ENCODE measurements at regions not wholly inside any gene's neighbourhood (a gene's known extent, or its start where the extent isn't known, plus 50 kb on each side); places are given as distances from the start of the nearest gene placed in this dataset.

DNA sequence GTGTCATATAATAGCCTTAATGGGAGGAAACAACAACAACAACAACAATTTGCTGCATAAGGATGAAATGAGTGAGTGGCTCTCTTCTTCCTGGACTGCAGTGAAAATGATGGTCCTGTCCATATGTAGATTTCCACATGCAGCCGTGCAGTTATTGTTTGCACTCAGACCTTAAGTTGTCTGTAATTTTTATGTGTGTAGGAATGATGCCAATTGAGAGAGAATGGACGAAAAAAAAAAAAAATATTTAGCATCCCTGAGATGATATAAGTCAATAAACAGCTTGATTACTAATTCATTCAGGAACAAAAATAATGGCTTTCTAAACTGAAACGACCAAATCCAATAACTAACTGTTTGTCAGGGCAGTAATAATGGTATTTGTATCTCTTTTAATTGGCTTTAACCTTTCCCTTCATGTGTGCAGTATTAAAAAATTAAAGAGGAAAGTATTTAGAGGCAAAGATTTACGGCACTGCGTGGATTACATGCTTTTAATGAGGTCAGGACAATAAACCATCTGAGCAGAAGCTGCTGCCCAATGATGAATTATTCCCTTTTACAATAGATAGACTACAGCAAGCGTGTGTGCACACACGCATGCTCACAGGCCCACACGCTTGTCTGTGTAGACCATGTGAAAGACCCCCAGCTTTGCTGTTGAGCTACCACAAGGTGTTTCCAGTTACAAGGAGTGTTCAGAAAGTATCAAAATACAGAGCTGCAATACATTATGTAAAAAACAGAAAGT is 459.5 kb upstream of the WWC1 start:
- Mint-ChIP-seq H3K4me3 (no peak overlapping the region), H3K36me3 (no peaks in the 10 kb centered on the region), H3K27me3 (no peaks in the 10 kb centered on the region), H3K4me1 (no peaks in the 10 kb centered on the region), H3K9me3 (no peaks in the 10 kb centered on the region), H3K27ac (no peak overlapping the region)
- DNase-seq (no peak), ATAC-seq (ENCODE audit: low read depth) (no peak)
- POLR2A ChIA-PET = no interaction called here

DNA sequence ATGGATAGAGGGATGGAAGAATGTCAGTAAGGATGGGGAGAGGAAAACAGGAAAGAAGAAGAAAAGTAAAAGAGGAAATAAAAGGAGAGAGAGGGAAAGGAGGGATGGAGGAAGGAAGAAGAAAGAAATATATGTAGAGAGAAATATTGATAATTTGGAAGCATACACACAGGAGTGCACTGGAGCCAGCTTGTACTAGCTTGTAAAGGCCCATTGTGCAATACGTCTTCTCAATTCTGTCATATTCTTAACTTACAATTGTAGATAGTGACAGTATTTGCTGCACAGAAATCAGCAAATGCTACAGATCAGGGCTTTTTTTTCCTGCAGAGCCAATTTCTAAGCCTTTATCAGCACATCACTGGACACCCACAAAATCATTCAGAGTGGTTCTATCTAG is 458.8 kb upstream of the WWC1 start:
- POLR2A ChIA-PET = no interaction called here
- no peaks in the 10 kb centered on the region for H3K9me3 Mint-ChIP-seq
- no peak overlapping the region for H3K27ac Mint-ChIP-seq
- no peaks in the 10 kb centered on the region for H3K27me3 Mint-ChIP-seq
- DNase-seq (no peak), ATAC-seq (ENCODE audit: low read depth) (no peak)
- no peak overlapping the region for H3K4me3 Mint-ChIP-seq
- H3K4me1 Mint-ChIP-seq = no peaks in the 10 kb centered on the region
- no peaks in the 10 kb centered on the region for H3K36me3 Mint-ChIP-seq

DNA sequence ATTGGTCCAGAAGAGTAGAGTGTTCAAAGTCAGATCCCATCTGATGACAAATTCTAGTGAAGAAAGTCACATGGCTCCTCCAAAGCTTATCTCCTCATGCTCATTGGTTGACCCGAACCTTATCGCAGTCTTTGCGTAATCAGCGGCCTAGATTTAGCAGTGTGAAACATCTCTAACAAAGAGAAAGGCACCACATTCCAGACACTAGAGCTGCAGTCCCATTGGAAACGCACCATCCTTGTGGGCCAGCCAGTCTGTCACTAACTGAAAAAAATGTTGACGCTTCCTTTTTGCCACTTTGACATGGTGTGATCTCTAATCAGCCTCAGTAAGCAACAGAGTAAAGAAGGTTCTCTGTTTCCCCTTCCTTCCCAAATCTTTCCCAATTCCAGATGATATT is 458.0 kb upstream of the WWC1 start:
- H3K4me1 Mint-ChIP-seq = no peaks in the 10 kb centered on the region
- no peak overlapping the region for H3K4me3 Mint-ChIP-seq
- DNase-seq = no peak
- ATAC-seq (ENCODE audit: low read depth) = no peak
- no peaks in the 10 kb centered on the region for H3K9me3 Mint-ChIP-seq
- no peak overlapping the region for H3K27ac Mint-ChIP-seq
- POLR2A ChIA-PET = interaction anchor here (0.5 kb wide), 1 partner anchor 143 kb away, joined by 3 read pairs; no protein-coding TSS in a partner anchor
- no peaks in the 10 kb centered on the region for H3K27me3 Mint-ChIP-seq
- no peaks in the 10 kb centered on the region for H3K36me3 Mint-ChIP-seq

DNA sequence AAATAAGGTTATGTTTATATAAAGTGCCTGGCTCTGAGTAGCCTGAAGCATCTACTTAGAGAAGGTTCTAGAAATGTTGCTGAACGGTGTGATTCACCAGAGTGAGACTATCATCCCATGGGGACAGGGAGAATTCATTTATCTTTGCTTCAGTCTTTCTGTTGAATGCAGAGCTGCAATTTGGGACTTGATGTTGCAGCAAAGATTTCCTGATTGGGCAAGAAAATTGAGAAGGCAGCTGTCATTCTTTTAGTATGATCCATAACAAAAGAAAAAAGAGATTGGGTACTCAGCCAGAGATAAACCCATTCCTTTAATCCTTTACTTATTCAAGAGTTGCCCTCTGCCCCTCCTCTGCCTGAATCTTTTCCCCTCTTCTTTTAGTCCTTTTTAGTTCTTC is 456.3 kb upstream of the WWC1 start:
- H3K9me3 Mint-ChIP-seq = no peaks in the 10 kb centered on the region
- H3K4me3 Mint-ChIP-seq = no peak overlapping the region
- no peaks in the 10 kb centered on the region for H3K4me1 Mint-ChIP-seq
- DNase-seq = no peak
- no peak overlapping the region for H3K27ac Mint-ChIP-seq
- no peaks in the 10 kb centered on the region for H3K27me3 Mint-ChIP-seq
- ATAC-seq (ENCODE audit: low read depth) = no peak
- POLR2A ChIA-PET = no interaction called here
- no peaks in the 10 kb centered on the region for H3K36me3 Mint-ChIP-seq

DNA sequence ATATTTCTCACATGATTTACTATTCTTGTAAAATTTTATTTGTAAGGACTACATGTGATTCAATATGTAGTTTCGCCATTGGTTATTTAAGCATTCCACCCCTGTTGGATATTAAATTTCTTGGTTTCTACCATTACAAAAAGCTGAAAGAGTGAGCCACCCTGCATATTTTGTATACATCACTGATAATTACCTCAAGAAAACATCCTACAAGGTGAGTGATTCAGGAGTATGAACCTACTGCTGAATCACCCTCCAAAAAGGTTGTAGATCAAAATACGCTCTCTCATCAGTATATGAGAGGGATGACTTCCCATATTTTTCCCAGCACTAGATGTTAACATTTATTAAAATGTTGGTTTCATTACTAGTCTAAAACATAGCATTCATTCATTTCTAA is 454.3 kb upstream of the WWC1 start:
- no peak for ATAC-seq (ENCODE audit: low read depth)
- no peaks in the 10 kb centered on the region for H3K4me1 Mint-ChIP-seq

DNA sequence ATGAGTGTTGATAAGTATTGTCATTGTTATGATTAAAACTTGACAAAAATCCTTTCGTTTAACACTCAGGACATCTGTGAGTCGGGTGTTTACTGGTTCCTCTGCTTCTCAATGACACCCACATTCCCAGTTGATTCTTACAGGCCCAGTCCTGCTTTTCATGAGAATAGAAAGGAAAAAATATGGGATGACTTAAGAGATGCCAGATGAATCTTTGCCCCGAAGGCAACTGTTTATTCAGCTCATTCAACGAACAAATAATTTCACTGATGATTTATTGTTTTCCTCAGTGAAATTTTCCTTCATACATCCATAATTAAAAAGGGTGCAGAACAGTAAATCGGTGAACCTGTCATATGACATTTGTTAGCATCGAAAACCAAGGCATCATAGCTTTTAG is 452.4 kb upstream of the WWC1 start:
- ATAC-seq (ENCODE audit: low read depth) (no peak), DNase-seq (no peak)
- Mint-ChIP-seq H3K36me3 (no peaks in the 10 kb centered on the region), H3K4me3 (no peak overlapping the region), H3K27ac (no peak overlapping the region), H3K4me1 (no peaks in the 10 kb centered on the region), H3K27me3 (no peaks in the 10 kb centered on the region), H3K9me3 (no peaks in the 10 kb centered on the region)
- POLR2A ChIA-PET = no interaction called here

More for the DNA sequence above, 454.3 kb upstream of the WWC1 start:
- Mint-ChIP-seq H3K27me3 (no peaks in the 10 kb centered on the region), H3K4me3 (no peak overlapping the region), H3K27ac (no peak overlapping the region), H3K36me3 (no peaks in the 10 kb centered on the region), H3K9me3 (no peaks in the 10 kb centered on the region)
- POLR2A ChIA-PET = no interaction called here
- no peak for DNase-seq

DNA sequence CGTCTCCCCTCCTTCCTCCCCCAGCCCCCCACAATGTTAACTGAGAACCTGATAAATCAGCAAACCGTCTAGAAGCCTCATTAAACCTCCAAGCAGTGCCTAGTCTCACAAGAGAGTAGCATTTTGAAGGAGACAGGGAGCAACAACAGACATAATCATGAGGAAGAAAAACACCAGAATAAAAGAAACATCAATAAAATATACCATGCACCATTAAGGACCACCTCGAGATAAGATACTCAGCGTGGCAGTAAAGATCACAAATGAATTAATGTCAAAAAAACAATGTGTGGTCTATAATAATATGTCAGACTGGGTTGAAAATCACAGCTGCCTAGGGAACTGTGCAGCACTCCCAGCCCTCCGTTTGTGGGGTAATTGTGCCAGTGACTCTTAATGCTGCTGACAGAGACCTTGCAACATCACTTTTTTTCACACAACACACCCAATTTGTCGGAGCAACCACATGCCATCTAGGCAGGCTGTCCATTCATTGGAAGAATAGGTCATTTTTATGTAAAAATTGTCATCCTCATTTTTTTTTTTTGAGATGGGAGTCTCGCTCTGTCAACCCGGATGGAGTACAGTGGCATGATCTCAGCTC is 450.8 kb upstream of the WWC1 start:
- H3K4me3 Mint-ChIP-seq = no peak overlapping the region
- H3K36me3 Mint-ChIP-seq = no peaks in the 10 kb centered on the region
- POLR2A ChIA-PET = no interaction called here
- H3K4me1 Mint-ChIP-seq = no peaks in the 10 kb centered on the region
- H3K9me3 Mint-ChIP-seq = no peaks in the 10 kb centered on the region
- no peaks in the 10 kb centered on the region for H3K27me3 Mint-ChIP-seq
- DNase-seq (no peak), ATAC-seq (ENCODE audit: low read depth) (no peak)
- H3K27ac Mint-ChIP-seq = no peak overlapping the region

DNA sequence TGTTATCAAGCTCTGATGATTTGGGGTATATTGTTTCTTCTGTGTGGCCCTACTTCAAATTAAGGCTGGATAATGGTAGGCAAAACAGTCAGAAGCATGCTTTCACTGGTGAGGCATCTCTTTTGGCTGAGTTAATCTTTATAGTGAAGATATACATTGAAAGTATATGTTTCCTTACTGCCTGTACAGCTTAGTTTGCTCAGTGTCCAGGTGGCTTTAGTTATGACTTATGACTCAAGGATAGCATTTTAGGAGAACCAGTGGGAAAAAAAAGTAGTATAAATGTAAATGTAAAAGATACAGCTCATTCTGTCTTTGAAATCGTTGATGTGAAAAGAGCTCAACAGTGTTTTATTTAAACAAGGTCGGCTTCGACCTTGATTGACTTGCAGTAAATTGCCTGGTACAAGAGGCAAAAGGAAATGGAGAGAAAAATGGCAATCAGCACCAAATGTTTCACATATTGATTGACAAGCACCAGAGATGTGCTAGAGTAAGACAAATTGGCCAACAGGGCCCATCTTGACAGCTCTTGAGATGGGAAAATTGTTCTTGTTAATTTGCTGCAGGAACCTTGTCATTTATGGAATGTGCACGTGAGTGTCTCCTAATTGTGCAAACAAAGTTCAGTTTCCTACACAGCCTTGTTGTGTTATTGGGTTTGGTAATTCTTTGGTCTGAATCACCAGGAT is 447.4 kb upstream of the WWC1 start:
- Mint-ChIP-seq H3K9me3 (no peaks in the 10 kb centered on the region), H3K36me3 (no peaks in the 10 kb centered on the region), H3K4me1 (no peaks in the 10 kb centered on the region), H3K27ac (no peak overlapping the region), H3K27me3 (no peaks in the 10 kb centered on the region), H3K4me3 (no peak overlapping the region)
- ATAC-seq (ENCODE audit: low read depth) (no peak), DNase-seq (no peak)
- POLR2A ChIA-PET = interaction anchor here (0.6 kb wide), 1 partner anchor 514 kb away, joined by 4 read pairs; no protein-coding TSS in a partner anchor

DNA sequence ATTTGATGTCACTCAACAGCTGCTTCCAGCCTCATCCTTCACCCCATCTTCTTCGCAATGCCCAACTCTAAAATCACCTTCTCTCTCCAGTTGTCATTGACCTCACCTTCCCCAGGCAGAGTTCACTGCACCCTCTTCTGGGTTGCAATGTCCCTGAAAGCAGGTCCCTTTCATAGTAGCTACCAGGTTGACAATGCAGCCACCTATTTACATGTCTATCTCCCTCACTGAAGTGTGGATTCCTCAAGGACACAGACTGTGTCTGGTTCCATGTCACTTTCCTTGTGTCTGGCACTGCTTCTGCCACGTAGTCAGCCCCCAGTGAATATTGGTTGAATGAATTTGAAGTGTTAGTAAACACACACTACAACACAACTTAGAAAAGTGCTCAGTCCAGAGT is 445.5 kb upstream of the WWC1 start:
- Mint-ChIP-seq H3K36me3 (no peaks in the 10 kb centered on the region), H3K4me1 (no peaks in the 10 kb centered on the region), H3K9me3 (no peaks in the 10 kb centered on the region), H3K27ac (no peak overlapping the region), H3K27me3 (no peaks in the 10 kb centered on the region), H3K4me3 (no peak overlapping the region)
- DNase-seq (no peak), ATAC-seq (ENCODE audit: low read depth) (no peak)
- POLR2A ChIA-PET = no interaction called here

DNA sequence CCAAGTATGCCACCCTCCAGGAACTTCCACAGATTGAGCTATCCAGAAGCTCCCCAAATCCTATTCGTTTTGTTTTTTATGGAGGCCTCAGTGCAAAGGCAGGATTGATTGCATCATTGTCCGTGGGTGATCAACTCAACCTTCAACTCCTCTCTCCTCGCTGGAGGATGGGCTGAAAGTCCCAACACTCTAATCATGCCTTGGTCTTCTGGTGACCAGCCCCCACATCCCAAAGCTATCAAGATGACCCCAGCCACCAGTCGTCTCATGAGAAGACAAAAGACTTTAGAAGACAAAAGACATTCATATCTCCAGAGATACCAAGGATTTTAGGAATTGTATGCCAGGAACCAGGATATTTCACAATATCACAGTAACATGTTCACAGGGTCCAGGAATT is 441.6 kb upstream of the WWC1 start:
- Mint-ChIP-seq H3K27me3 (no peaks in the 10 kb centered on the region), H3K36me3 (no peaks in the 10 kb centered on the region), H3K27ac (no peak overlapping the region), H3K9me3 (no peaks in the 10 kb centered on the region), H3K4me1 (no peaks in the 10 kb centered on the region), H3K4me3 (no peak overlapping the region)
- POLR2A ChIA-PET = no interaction called here
- DNase-seq (no peak), ATAC-seq (ENCODE audit: low read depth) (no peak)

DNA sequence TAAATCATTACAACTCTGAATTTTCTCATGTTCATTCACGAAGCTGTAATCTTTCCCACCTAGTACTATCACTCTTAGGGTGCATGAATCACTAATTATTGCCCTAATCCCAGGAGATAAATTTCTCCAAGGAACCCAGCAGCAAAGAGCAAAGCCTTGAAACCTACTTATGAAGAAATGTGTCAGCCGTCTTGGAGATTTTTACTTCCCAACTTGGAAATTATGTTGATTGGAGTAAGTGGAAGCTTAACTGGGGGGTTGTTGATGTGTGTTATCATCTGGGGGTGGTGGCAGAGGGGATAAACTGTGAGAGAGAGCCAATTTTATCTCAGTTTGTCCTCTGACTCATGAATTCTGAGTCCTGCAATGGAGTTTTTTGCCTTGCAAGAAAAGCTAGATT is 440.5 kb upstream of the WWC1 start:
- Mint-ChIP-seq H3K36me3 (no peaks in the 10 kb centered on the region), H3K4me3 (no peak overlapping the region), H3K9me3 (no peaks in the 10 kb centered on the region), H3K4me1 (no peaks in the 10 kb centered on the region), H3K27me3 (no peaks in the 10 kb centered on the region), H3K27ac (no peak overlapping the region)
- ATAC-seq (ENCODE audit: low read depth) (no peak), DNase-seq (no peak)
- POLR2A ChIA-PET = no interaction called here

DNA sequence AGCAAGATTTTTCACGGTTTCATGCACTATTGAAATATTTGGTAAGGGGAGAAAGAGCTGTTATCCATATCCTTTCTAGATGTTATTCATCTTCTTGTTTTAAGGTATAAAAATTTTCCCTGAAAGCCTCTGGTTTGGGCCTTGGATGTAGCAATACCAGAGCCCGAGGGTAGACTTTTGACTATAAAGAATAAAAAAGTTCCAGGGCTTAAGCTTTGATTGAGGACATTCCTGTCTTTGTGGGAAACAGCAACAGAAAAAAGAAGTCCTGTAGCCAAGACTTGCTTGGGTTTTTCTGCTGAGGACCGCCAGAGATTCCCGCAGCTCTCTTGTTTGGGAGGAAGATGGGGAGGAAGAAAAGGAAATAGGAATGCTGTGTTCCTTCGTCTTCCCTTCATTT is 440.0 kb upstream of the WWC1 start:
- no peaks in the 10 kb centered on the region for H3K9me3 Mint-ChIP-seq
- no peak overlapping the region for H3K4me3 Mint-ChIP-seq
- DNase-seq = no peak
- no peaks in the 10 kb centered on the region for H3K27me3 Mint-ChIP-seq
- H3K36me3 Mint-ChIP-seq = no peaks in the 10 kb centered on the region
- H3K27ac Mint-ChIP-seq = no peak overlapping the region
- ATAC-seq (ENCODE audit: low read depth) = no peak
- no peaks in the 10 kb centered on the region for H3K4me1 Mint-ChIP-seq
- POLR2A ChIA-PET = no interaction called here

DNA sequence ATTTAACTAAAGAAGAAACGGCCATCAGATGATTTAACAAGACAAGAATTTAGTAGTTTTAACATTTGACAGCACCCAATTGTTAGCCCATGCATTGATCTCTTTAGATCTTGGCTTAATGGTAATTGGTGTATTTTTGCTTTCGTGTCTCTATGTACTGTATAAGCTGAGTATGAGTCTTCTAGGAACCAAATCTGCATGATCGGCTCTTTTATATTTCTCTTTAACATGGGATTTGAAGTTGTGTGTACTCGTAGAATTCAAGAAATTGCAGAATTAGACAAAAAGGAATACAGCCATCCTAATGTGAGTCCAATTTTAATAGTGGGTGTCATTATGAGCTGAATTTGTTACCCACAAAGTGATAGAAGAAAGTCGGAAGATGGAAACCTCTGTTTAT is 438.9 kb upstream of the WWC1 start:
- Mint-ChIP-seq H3K27me3 (no peaks in the 10 kb centered on the region), H3K4me1 (no peaks in the 10 kb centered on the region), H3K36me3 (no peaks in the 10 kb centered on the region), H3K9me3 (no peaks in the 10 kb centered on the region), H3K4me3 (no peak overlapping the region), H3K27ac (no peak overlapping the region)
- ATAC-seq (ENCODE audit: low read depth) = no peak
- POLR2A ChIA-PET = no interaction called here
- no peak for DNase-seq

DNA sequence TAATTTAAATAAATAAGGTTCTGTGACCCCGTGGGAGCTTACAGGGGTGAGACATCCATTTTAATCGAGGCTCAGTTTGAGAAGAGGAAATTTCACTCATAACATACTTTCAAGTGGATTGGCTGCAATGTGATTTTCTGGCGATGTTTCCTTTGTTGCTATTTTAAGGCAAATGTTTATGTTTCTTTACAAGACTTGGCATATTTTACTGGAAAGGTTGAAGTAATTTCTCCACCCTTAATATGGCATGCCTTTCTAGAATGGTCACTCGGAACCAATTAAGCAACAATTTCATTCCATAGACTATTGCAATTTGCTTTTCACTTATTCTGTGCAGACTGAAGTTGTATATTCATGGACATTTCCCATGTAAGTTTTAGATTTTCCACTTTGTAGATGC is 438.0 kb upstream of the WWC1 start:
- Mint-ChIP-seq H3K27ac (no peak overlapping the region), H3K27me3 (no peaks in the 10 kb centered on the region), H3K4me3 (no peak overlapping the region), H3K36me3 (no peaks in the 10 kb centered on the region), H3K9me3 (no peaks in the 10 kb centered on the region), H3K4me1 (no peaks in the 10 kb centered on the region)
- ATAC-seq (ENCODE audit: low read depth) = no peak
- POLR2A ChIA-PET = no interaction called here
- DNase-seq = no peak

All from activated naive CD8-positive, alpha-beta T cell treated with anti-CD3 and anti-CD28 coated beads, Interleukin-2, amount 10 ng/mL, durations not matched to agents 7 days and 5 days (primary cell).